Activated CD4-positive, alpha-beta T cell treated with anti-CD3 and anti-CD28 coated beads, Interleukin-2, amount 10 ng/mL, durations not matched to agents 24 days and 14 days (primary cell): ENCODE measurements at regions not wholly inside any gene's neighbourhood (a gene's known extent, or its start where the extent isn't known, plus 50 kb on each side); places are given as distances from the start of the nearest gene placed in this dataset.

Experiments
- DNase-seq: peaks from one replicate; pipeline ENCODE4 v3.0.0; 2022
- H3K27ac Mint-ChIP-seq: one replicate; pipeline ENCODE4 v1.8.0; 2022; ENCODE audit warnings: mild to moderate bottlenecking, mixed read lengths
- H3K27me3 Mint-ChIP-seq: one replicate; pipeline ENCODE4 v1.8.0; 2022; ENCODE audit warnings: mixed read lengths
- H3K36me3 Mint-ChIP-seq: one replicate; pipeline ENCODE4 v1.8.0; 2022; ENCODE audit warnings: low read depth, mild to moderate bottlenecking, mixed read lengths
- H3K4me1 Mint-ChIP-seq: one replicate; pipeline ENCODE4 v1.8.0; 2021; ENCODE audit warnings: mixed read lengths
- H3K4me3 Mint-ChIP-seq: one replicate; pipeline ENCODE4 v1.8.0; 2022; ENCODE audit warnings: mild to moderate bottlenecking, moderate library complexity, mixed read lengths
- H3K9me3 Mint-ChIP-seq: one replicate; pipeline ENCODE4 v1.8.0; 2021; ENCODE audit warnings: mixed read lengths
- intact Hi-C: fragments of 100-400 bp; cut with micrococcal nuclease; formaldehyde crosslinking; loops from one replicate; pipeline ENCODE4 v1.15.1; 2023

GRCh38 chr4:180391613-180392012 is 1851.6 kb upstream of the TENM3 start:
- H3K4me3 Mint-ChIP-seq: no peak overlapping the region
- intact Hi-C loops: no loop called here
- DNase-seq: no peak
- H3K27ac Mint-ChIP-seq: no peak overlapping the region
- no peaks in the 10 kb centered on the region for H3K36me3 Mint-ChIP-seq
- no peaks in the 10 kb centered on the region for H3K9me3 Mint-ChIP-seq
- H3K27me3 Mint-ChIP-seq: no peaks in the 10 kb centered on the region
- no peaks in the 10 kb centered on the region for H3K4me1 Mint-ChIP-seq

- Mint-ChIP-seq H3K36me3 (no peaks in the 10 kb centered on the region), H3K9me3 (no peaks in the 10 kb centered on the region), H3K27me3 (no peaks in the 10 kb centered on the region), H3K4me1 (no peaks in the 10 kb centered on the region), H3K4me3 (no peak overlapping the region), H3K27ac (no peak overlapping the region)
- intact Hi-C loops: no loop called here
- no peak for DNase-seq
Observed at GRCh38 chr4:180394312-180394711, 1848.9 kb upstream of the TENM3 start.

GRCh38 chr4:180394730-180395129 is 1848.5 kb upstream of the TENM3 start:
- Mint-ChIP-seq H3K9me3 (no peaks in the 10 kb centered on the region), H3K27me3 (no peaks in the 10 kb centered on the region), H3K4me1 (no peaks in the 10 kb centered on the region), H3K27ac (no peak overlapping the region), H3K36me3 (no peaks in the 10 kb centered on the region), H3K4me3 (no peak overlapping the region)
- intact Hi-C loops: no loop called here
- DNase-seq: no peak

- Mint-ChIP-seq H3K36me3 (no peaks in the 10 kb centered on the region), H3K9me3 (no peaks in the 10 kb centered on the region), H3K27ac (no peak overlapping the region), H3K4me3 (no peak overlapping the region), H3K4me1 (no peaks in the 10 kb centered on the region), H3K27me3 (no peaks in the 10 kb centered on the region)
- intact Hi-C loops: no loop called here
- DNase-seq: no peak
Observed at GRCh38 chr4:180398564-180398963, 1844.6 kb upstream of the TENM3 start.

GRCh38 chr4:180407275-180407885 is 1835.8 kb upstream of the TENM3 start:
- Mint-ChIP-seq H3K27me3 (no peaks in the 10 kb centered on the region), H3K9me3 (no peaks in the 10 kb centered on the region), H3K27ac (no peak overlapping the region), H3K36me3 (no peaks in the 10 kb centered on the region), H3K4me1 (no peaks in the 10 kb centered on the region), H3K4me3 (no peak overlapping the region)
- intact Hi-C loops: no loop called here
- no peak for DNase-seq

GRCh38 chr4:180418819-180419531 is 1824.2 kb upstream of the TENM3 start:
- no peaks in the 10 kb centered on the region for H3K27me3 Mint-ChIP-seq
- H3K27ac Mint-ChIP-seq: no peak overlapping the region
- no peaks in the 10 kb centered on the region for H3K9me3 Mint-ChIP-seq
- no peak overlapping the region for H3K4me3 Mint-ChIP-seq
- H3K36me3 Mint-ChIP-seq: no peaks in the 10 kb centered on the region
- H3K4me1 Mint-ChIP-seq: no peaks in the 10 kb centered on the region
- DNase-seq: no peak
- intact Hi-C loops: no loop called here

- no peak for DNase-seq
- Mint-ChIP-seq H3K27ac (no peak overlapping the region), H3K4me1 (no peaks in the 10 kb centered on the region)
Observed at GRCh38 chr4:180422989-180423711, 1820.1 kb upstream of the TENM3 start.

GRCh38 chr4:180423712-180424057 is 1819.5 kb upstream of the TENM3 start:
- Mint-ChIP-seq H3K9me3 (no peaks in the 10 kb centered on the region), H3K4me3 (no peak overlapping the region), H3K4me1 (no peaks in the 10 kb centered on the region), H3K27ac (no peak overlapping the region), H3K27me3 (no peaks in the 10 kb centered on the region), H3K36me3 (no peaks in the 10 kb centered on the region)
- no peak for DNase-seq
- intact Hi-C loops: no loop called here

More at GRCh38 chr4:180422989-180423711, 1820.1 kb upstream of the TENM3 start:
- Mint-ChIP-seq H3K9me3 (no peaks in the 10 kb centered on the region), H3K36me3 (no peaks in the 10 kb centered on the region), H3K4me3 (no peak overlapping the region), H3K27me3 (no peaks in the 10 kb centered on the region)
- intact Hi-C loops: no loop called here

GRCh38 chr4:180426938-180427337 is 1816.3 kb upstream of the TENM3 start:
- Mint-ChIP-seq H3K4me1 (no peaks in the 10 kb centered on the region), H3K27ac (no peak overlapping the region), H3K9me3 (no peaks in the 10 kb centered on the region), H3K27me3 (no peaks in the 10 kb centered on the region), H3K36me3 (no peaks in the 10 kb centered on the region), H3K4me3 (no peak overlapping the region)
- intact Hi-C loops: no loop called here
- no peak for DNase-seq

GRCh38 chr4:180430283-180430682 is 1812.9 kb upstream of the TENM3 start:
- DNase-seq: no peak
- Mint-ChIP-seq H3K27ac (no peak overlapping the region), H3K4me3 (no peak overlapping the region), H3K36me3 (no peaks in the 10 kb centered on the region), H3K27me3 (no peaks in the 10 kb centered on the region), H3K4me1 (no peaks in the 10 kb centered on the region), H3K9me3 (no peaks in the 10 kb centered on the region)
- intact Hi-C loops: no loop called here

- H3K9me3 Mint-ChIP-seq: no peaks in the 10 kb centered on the region
- H3K27me3 Mint-ChIP-seq: no peaks in the 10 kb centered on the region
- H3K36me3 Mint-ChIP-seq: no peaks in the 10 kb centered on the region
- no peaks in the 10 kb centered on the region for H3K4me1 Mint-ChIP-seq
- no peak overlapping the region for H3K4me3 Mint-ChIP-seq
- intact Hi-C loops: no loop called here
- DNase-seq: no peak
- H3K27ac Mint-ChIP-seq: no peak overlapping the region
Observed at GRCh38 chr4:180434131-180434895, 1808.9 kb upstream of the TENM3 start.

- H3K27ac Mint-ChIP-seq: no peak overlapping the region
- H3K4me3 Mint-ChIP-seq: no peak overlapping the region
- H3K4me1 Mint-ChIP-seq: no peaks in the 10 kb centered on the region
- DNase-seq: no peak
- no peaks in the 10 kb centered on the region for H3K36me3 Mint-ChIP-seq
- intact Hi-C loops: no loop called here
- no peaks in the 10 kb centered on the region for H3K27me3 Mint-ChIP-seq
- no peaks in the 10 kb centered on the region for H3K9me3 Mint-ChIP-seq
Observed at GRCh38 chr4:180436361-180436760, 1806.8 kb upstream of the TENM3 start.

- Mint-ChIP-seq H3K4me3 (no peak overlapping the region), H3K27ac (no peak overlapping the region), H3K27me3 (no peaks in the 10 kb centered on the region), H3K9me3 (no peaks in the 10 kb centered on the region), H3K36me3 (no peaks in the 10 kb centered on the region), H3K4me1 (no peaks in the 10 kb centered on the region)
- intact Hi-C loops: no loop called here
- DNase-seq: no peak
Observed at GRCh38 chr4:180437601-180438000, 1805.6 kb upstream of the TENM3 start.

- no peak overlapping the region for H3K4me3 Mint-ChIP-seq
- intact Hi-C loops: no loop called here
- DNase-seq: no peak
Observed at GRCh38 chr4:180448306-180448705, 1794.9 kb upstream of the TENM3 start.

More at GRCh38 chr4:180448306-180448705, 1794.9 kb upstream of the TENM3 start:
- Mint-ChIP-seq H3K27ac (no peak overlapping the region), H3K27me3 (no peaks in the 10 kb centered on the region), H3K4me1 (no peaks in the 10 kb centered on the region), H3K9me3 (no peaks in the 10 kb centered on the region), H3K36me3 (no peaks in the 10 kb centered on the region)
